GM13977 (cell line): ENCODE measurements at regions not wholly inside any gene's neighbourhood (a gene's known extent, or its start where the extent isn't known, plus 50 kb on each side); places are given as distances from the start of the nearest gene placed in this dataset.

Source experiments
- DNase-seq: peaks from one replicate; pipeline ENCODE4 v3.0.0; 2012; ENCODE audit warnings: low spot score
- in situ Hi-C: fragments of 300-500 bp; cut with MboI; formaldehyde crosslinking; loops from one replicate; pipeline ENCODE4 v1.12.0; 2022; ENCODE audit warnings: low sequenced_read_pairs, low pct_unique_long_range_greater_than_20kb, mixed read lengths, inconsistent platforms; ENCODE audit not compliant: unreplicated experiment
- TF ChIP-seq, protein P1 (sequence below): IDR thresholded peaks from 2 replicates; pipeline ENCODE4 v1.5.1; 2012; ENCODE audit warnings: mild to moderate bottlenecking, control low read depth; ENCODE audit not compliant: insufficient read depth; ENCODE audit errors: extremely low read depth, missing control alignments

DNA sequence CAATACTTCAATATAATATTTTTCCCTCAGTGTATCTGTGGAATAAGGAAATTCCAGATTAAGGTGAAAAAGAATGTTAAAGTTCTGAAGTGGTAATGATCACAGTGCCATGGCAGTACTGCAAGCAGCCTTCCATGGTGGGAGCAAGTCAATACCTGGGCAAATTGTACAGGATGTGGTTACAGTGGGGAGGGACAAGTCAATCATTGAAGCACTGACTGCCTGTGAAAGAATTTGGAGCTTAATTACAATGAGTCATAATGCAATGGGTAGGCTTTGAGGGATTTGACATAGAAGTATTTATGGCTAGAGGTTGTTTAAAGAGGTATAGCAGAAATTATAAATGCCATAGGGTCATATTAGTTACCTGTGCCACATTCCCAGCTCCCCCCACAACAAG lies 786.5 kb upstream of the ACO1 start:
- no peak for DNase-seq
- TF ChIP-seq, protein P1, sequence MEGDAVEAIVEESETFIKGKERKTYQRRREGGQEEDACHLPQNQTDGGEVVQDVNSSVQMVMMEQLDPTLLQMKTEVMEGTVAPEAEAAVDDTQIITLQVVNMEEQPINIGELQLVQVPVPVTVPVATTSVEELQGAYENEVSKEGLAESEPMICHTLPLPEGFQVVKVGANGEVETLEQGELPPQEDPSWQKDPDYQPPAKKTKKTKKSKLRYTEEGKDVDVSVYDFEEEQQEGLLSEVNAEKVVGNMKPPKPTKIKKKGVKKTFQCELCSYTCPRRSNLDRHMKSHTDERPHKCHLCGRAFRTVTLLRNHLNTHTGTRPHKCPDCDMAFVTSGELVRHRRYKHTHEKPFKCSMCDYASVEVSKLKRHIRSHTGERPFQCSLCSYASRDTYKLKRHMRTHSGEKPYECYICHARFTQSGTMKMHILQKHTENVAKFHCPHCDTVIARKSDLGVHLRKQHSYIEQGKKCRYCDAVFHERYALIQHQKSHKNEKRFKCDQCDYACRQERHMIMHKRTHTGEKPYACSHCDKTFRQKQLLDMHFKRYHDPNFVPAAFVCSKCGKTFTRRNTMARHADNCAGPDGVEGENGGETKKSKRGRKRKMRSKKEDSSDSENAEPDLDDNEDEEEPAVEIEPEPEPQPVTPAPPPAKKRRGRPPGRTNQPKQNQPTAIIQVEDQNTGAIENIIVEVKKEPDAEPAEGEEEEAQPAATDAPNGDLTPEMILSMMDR: no peak
- in situ Hi-C loops: no loop called here

DNA sequence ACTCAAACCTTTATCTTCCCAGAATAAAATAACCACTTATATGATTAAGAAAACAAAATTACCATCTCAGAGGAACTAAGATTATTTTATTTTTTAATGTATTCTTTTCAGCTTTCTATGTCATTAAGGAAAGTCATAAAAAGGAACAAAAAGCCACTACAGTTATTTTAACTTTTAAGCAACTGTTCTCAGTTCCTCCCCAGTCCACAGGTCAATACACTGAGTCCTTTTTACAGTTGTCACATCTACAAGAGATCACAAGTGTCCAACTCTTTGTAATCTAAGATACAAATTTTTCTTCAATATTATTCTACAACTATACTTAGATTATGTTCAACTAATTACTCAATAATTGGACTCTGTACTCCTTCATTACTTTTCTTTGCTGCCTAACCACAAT lies 782.8 kb upstream of the ACO1 start:
- TF ChIP-seq, protein P1: no peak
- in situ Hi-C loops: no loop called here
- DNase-seq: no peak

DNA sequence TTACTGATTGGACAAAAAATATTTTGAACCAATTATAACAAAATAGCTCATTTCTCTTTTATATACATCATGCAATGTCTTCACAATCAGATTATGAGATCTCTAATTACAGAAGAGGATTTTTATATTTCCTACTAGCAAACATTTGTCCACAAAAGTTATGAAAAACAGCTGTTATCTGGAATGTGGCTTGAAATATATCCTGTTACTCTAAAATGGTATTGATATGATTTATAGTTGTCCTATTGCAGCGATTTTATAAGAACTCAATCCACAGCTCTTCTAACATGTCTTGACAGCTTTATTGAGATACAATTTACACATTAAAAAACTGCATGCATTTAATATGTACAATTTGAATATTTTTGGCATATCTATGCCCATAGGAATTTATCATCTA lies 779.9 kb upstream of the ACO1 start:
- no peak for DNase-seq
- TF ChIP-seq, protein P1: no peak
- in situ Hi-C loops: no loop called here

DNA sequence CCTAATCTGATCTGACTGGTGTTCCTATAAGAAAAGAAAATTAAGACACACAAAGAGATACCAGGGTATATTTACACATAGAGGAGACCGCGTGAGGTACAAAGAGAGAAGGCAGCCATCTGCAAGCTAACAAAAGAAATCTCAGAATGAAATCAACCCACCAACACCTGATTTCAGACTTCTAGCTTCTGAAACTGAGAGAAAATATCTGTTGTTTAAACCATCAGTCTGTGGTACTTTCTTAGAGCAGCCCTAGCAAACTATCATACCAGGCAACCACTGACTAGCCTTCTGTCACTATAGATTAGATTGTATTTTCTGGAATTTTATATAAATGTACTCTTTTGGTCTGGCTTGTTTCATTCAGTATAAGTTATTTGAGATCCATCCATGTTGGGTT lies 779.3 kb upstream of the ACO1 start:
- in situ Hi-C loops: no loop called here
- TF ChIP-seq, protein P1: no peak
- DNase-seq: no peak

DNA sequence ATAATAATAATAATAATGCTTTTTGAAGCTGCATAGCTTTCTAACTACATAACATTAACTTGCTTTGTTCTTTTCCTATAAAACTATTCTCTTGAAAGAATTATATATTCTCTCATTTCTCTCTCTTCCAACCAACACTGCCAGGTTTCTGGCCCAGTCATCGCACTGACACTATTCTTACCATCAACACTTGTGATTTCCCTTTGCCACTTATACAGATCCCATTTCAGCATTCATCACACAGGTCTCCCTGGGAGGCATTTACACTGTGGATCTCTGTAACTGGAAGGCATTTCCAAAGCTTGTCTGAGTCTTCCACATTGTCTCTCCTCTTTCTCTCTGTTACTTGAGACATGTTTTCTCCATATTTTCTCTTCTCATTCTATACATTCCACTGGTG lies 777.8 kb upstream of the ACO1 start:
- TF ChIP-seq, protein P1: no peak
- in situ Hi-C loops: no loop called here
- DNase-seq: no peak

DNA sequence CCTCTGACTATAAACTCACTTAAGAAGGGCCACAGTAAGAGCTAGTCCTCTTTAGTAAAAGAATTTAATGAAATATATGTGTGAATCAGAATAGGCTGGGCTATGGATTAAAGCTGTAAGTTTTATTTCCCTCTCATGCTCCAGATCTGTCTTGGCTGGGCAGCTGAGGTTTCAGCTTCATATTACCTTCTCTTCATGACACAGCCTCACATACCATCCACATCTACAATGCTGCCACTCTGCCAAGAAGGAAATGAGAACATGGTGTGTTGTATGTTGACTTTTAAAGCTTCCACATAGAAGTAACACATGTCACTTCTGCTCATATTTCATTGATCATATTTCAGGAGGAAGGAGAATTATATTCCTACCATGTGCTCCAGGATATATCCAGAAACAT lies 776.0 kb upstream of the ACO1 start:
- in situ Hi-C loops: no loop called here
- DNase-seq: no peak
- TF ChIP-seq, protein P1: no peak

DNA sequence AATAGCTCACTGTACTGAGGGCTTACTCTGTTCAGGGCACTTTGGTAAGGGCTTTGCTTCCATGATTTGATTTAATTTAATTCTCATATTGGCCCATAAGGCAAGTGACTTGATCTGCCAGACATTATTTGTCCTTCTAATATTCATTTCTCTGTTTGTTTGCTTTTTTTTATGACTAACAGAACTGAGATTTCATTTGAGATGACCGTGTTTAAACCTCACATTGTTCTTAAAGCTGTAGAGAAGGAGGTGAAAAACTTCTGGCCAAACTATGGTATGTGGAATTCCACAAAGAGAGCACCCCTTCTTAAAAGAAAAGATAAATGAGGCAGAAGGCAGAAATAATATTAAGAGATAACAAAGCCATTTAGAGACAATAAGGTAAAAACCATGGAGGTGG lies 775.6 kb upstream of the ACO1 start:
- DNase-seq: no peak
- TF ChIP-seq, protein P1: no peak
- in situ Hi-C loops: no loop called here
